Panc1 (cell line): ENCODE measurements at regions not wholly inside any gene's neighbourhood (a gene's known extent, or its start where the extent isn't known, plus 50 kb on each side); places are given as distances from the start of the nearest gene placed in this dataset.

Experiments
- ATAC-seq: fragments of 200-7000 bp; cut with Tn5 transposase; 2 replicates; pipeline ENCODE4 v1.9.1; 2020; ENCODE audit warnings: mild to moderate bottlenecking, moderate library complexity
- BruUV-seq: library from RNA; stranded (reverse); fragments of 400-500 nt; replicated peaks from 2 replicates; lab custom pipeline; 2021; lab: Mats Ljungman, UMichigan
- CTCF ChIA-PET: fragments of 300-600 bp; sonication (Branson Sonifier 250); formaldehyde crosslinking; loops from one replicate; lab custom pipeline; 2022; ENCODE audit warnings: antibody characterized with exemption; lab: Charles Lee
- POLR2A ChIA-PET: fragments of 300-600 bp; sonication (Branson Sonifier 250); formaldehyde crosslinking; loops from one replicate; lab custom pipeline; 2022; ENCODE audit warnings: antibody characterized with exemption; lab: Charles Lee
- DNase-seq: peaks from one replicate; pipeline ENCODE4 v3.0.0-alpha.2; 2010; ENCODE audit warnings: low read depth, low spot score
- H3K27ac ChIP-seq: 2 replicates; pipeline ENCODE4 v1.5.1; 2011; ENCODE audit warnings: mild to moderate bottlenecking, low read length, inconsistent platforms
- H3K27me3 ChIP-seq: fragments of 200-500 bp; sonication (Bioruptor generic); 2 replicates; pipeline ENCODE4 v1.6.0; 2014; ENCODE audit warnings: low read length, inconsistent platforms; ENCODE audit not compliant: control insufficient read depth, insufficient read depth
- H3K36me3 ChIP-seq: fragments of 200-500 bp; sonication (Bioruptor generic); 2 replicates; pipeline ENCODE4 v1.5.1; 2014; ENCODE audit warnings: inconsistent platforms, mild to moderate bottlenecking, low read length, moderate library complexity; ENCODE audit not compliant: control insufficient read depth, insufficient read depth
- H3K4me1 ChIP-seq: 2 replicates; pipeline ENCODE4 v1.5.1; 2011; ENCODE audit warnings: inconsistent platforms, mild to moderate bottlenecking, low read length, moderate library complexity; ENCODE audit not compliant: control insufficient read depth, insufficient read depth
- H3K4me3 ChIP-seq, 2 experiments: 2 replicates each; pipeline ENCODE4 v1.5.1; 2011 to 2012; ENCODE audit warnings: low read depth in 2 of 2, low read length in 2 of 2, mild to moderate bottlenecking in 2 of 2, inconsistent platforms in 1 of 2, moderate library complexity in 1 of 2
- H3K9me3 ChIP-seq: fragments of 200-500 bp; sonication (Bioruptor generic); 2 replicates; pipeline ENCODE4 v1.5.1; 2014; ENCODE audit warnings: low read depth, mild to moderate bottlenecking, inconsistent platforms, low read length, moderate library complexity; ENCODE audit not compliant: control insufficient read depth, insufficient read depth
- POLR2AphosphoS5 ChIP-seq: IDR thresholded peaks from 2 replicates; pipeline ENCODE4 v1.6.1; 2012; ENCODE audit warnings: mild to moderate bottlenecking, low read depth, low read length, moderate library complexity
- SIN3A ChIP-seq: IDR thresholded peaks from 2 replicates; pipeline ENCODE4 v1.6.1; 2012; ENCODE audit warnings: low read depth, mild to moderate bottlenecking, low read length, moderate library complexity, borderline replicate concordance; ENCODE audit not compliant: insufficient read depth
- TCF7L2 ChIP-seq: IDR thresholded peaks from 2 replicates; pipeline ENCODE4 v1.6.1; 2011; ENCODE audit warnings: mild to moderate bottlenecking, low read depth, low read length, inconsistent platforms
- in situ Hi-C: cut with HindIII; loops from 2 replicates; pipeline ENCODE4 v1.10.0; 2016; ENCODE audit warnings: low sequenced_read_pairs, low pct_unique_long_range_greater_than_20kb
- intact Hi-C: fragments of 100-400 bp; cut with micrococcal nuclease; formaldehyde crosslinking; loops from one replicate; pipeline ENCODE4 v1.10.0; 2022; ENCODE audit not compliant: unreplicated experiment
- TF ChIP-seq, protein P1 (sequence below), 2 experiments: IDR thresholded peaks; 2 replicates each; pipeline ENCODE4 v1.6.1; 2011 to 2012; ENCODE audit warnings: low read depth in 2 of 2, control low read depth in 1 of 2, low read length in 1 of 2, mild to moderate bottlenecking in 1 of 2, moderate library complexity in 1 of 2; ENCODE audit not compliant: insufficient read depth in 1 of 2
- TF ChIP-seq, protein P2 (sequence below): fragments of 450-650 bp; IDR thresholded peaks from 2 replicates; pipeline ENCODE4 v1.5.1; 2017; ENCODE audit warnings: mild to moderate bottlenecking

DNA sequence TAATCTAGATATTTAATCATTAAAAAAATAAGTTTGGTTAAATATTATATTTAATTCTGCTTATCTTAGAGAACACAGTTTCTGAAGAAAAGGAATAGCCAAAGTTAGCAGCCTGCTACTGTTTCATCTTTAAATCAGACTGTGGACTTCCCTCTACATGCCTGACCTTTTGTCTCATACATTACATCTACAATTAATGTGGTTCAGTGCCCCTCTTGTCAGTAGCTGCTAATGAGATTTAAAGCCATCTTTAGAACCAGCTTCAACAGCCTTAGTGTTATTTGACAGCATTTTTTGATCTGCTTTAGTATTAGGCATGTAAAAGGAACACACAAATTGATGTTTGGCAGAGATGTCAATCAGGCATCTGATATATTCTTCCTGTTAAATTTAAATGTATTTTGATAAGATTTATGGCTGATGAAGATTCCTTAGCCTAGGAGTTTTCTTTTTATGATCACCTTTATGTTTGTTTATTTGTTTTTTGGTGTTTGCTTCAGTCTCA lies 1925.8 kb upstream of the PRR20A start:
- no peaks in the 10 kb centered on the region for H3K4me1 ChIP-seq
- no peaks in the 10 kb centered on the region for H3K27me3 ChIP-seq
- BruUV-seq, result no TSS peak
- H3K4me3 ChIP-seq, result no peak overlapping the region
- TF ChIP-seq, protein P1, sequence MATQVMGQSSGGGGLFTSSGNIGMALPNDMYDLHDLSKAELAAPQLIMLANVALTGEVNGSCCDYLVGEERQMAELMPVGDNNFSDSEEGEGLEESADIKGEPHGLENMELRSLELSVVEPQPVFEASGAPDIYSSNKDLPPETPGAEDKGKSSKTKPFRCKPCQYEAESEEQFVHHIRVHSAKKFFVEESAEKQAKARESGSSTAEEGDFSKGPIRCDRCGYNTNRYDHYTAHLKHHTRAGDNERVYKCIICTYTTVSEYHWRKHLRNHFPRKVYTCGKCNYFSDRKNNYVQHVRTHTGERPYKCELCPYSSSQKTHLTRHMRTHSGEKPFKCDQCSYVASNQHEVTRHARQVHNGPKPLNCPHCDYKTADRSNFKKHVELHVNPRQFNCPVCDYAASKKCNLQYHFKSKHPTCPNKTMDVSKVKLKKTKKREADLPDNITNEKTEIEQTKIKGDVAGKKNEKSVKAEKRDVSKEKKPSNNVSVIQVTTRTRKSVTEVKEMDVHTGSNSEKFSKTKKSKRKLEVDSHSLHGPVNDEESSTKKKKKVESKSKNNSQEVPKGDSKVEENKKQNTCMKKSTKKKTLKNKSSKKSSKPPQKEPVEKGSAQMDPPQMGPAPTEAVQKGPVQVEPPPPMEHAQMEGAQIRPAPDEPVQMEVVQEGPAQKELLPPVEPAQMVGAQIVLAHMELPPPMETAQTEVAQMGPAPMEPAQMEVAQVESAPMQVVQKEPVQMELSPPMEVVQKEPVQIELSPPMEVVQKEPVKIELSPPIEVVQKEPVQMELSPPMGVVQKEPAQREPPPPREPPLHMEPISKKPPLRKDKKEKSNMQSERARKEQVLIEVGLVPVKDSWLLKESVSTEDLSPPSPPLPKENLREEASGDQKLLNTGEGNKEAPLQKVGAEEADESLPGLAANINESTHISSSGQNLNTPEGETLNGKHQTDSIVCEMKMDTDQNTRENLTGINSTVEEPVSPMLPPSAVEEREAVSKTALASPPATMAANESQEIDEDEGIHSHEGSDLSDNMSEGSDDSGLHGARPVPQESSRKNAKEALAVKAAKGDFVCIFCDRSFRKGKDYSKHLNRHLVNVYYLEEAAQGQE (IDR thresholded peaks at IDR 0.05; ENCODE audit: insufficient read depth in 1 of 2, low read depth in 2 of 2, low read length in 1 of 2), result no peak
- TF ChIP-seq, protein P2, sequence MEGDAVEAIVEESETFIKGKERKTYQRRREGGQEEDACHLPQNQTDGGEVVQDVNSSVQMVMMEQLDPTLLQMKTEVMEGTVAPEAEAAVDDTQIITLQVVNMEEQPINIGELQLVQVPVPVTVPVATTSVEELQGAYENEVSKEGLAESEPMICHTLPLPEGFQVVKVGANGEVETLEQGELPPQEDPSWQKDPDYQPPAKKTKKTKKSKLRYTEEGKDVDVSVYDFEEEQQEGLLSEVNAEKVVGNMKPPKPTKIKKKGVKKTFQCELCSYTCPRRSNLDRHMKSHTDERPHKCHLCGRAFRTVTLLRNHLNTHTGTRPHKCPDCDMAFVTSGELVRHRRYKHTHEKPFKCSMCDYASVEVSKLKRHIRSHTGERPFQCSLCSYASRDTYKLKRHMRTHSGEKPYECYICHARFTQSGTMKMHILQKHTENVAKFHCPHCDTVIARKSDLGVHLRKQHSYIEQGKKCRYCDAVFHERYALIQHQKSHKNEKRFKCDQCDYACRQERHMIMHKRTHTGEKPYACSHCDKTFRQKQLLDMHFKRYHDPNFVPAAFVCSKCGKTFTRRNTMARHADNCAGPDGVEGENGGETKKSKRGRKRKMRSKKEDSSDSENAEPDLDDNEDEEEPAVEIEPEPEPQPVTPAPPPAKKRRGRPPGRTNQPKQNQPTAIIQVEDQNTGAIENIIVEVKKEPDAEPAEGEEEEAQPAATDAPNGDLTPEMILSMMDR, result no peak
- TF ChIP-seq SIN3A, result no peak
- TF ChIP-seq TCF7L2, result no peak
- TF ChIP-seq POLR2AphosphoS5, result no peak
- H3K36me3 ChIP-seq, result no peaks in the 10 kb centered on the region
- H3K9me3 ChIP-seq, result no peaks in the 10 kb centered on the region
- no peak overlapping the region for H3K27ac ChIP-seq
- DNase-seq, result no peak
- CTCF ChIA-PET, result no interaction called here
- no peak for ATAC-seq
- intact Hi-C loops (no loop called here), in situ Hi-C loops (no loop called here)
- POLR2A ChIA-PET, result no interaction called here

DNA sequence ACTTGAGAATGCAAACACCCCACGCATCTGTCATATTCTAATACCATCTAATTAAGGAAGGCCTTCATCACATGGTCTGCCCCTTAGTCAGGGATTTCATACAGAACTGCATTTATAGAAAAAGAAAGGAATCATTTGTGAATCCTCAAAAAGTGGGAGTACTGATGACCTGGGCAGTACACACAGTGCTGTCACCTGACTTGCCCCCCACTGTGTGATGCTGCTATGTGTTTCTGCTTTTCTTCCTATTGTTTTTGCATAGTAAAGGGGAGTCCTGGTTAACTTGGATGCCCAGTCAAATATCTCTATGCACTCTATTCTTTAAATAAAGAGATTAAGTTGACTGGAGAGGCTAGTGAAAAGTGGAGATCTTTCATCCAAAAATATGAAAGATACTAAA lies 1921.2 kb upstream of the PRR20A start:
- BruUV-seq, result no TSS peak
- H3K27ac ChIP-seq, result no peak overlapping the region
- CTCF ChIA-PET, result no interaction called here
- no peak overlapping the region for H3K4me3 ChIP-seq
- no peaks in the 10 kb centered on the region for H3K4me1 ChIP-seq
- in situ Hi-C loops (no loop called here), intact Hi-C loops (no loop called here)
- no peaks in the 10 kb centered on the region for H3K27me3 ChIP-seq
- POLR2A ChIA-PET, result no interaction called here
- no peak for ATAC-seq
- no peaks in the 10 kb centered on the region for H3K9me3 ChIP-seq
- TF ChIP-seq TCF7L2, result no peak
- no peaks in the 10 kb centered on the region for H3K36me3 ChIP-seq
- no peak for DNase-seq

DNA sequence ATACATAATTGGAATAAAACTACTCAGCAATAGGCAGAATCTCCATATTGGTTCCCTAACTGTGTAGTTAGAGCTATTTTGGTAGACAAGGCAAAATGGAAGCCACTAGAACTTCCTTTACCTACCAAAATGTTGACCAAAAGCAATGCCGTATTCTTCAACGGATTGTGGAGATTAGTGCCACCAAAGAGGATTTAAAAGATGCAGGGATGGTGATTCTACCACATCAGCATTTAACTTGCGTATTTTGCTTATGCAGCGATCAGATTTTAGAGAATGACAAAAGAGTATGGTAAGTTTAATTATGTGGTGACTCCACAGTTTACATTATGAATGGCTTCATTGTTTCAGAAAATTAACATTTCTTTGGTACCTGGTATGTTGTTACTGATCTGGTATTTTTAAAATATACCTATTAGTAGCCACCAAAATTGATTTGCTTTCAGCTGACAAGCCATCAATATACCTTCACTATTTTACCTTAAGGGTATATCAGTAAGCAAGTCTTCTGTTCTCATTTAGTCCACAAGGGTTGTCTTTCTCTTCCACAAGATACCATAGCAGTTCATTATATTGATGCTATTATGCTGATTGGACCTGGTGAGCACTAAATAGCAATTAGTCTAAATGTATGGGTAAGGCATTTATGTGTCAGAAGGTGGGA lies 1910.7 kb upstream of the PRR20A start:
- ChIA-PET POLR2A (no interaction called here), CTCF (no interaction called here)
- Histone ChIP-seq H3K27ac (no peak overlapping the region), H3K27me3 (no peaks in the 10 kb centered on the region), H3K9me3 (no peaks in the 10 kb centered on the region), H3K4me1 (no peaks in the 10 kb centered on the region), H3K4me3 (no peak overlapping the region), H3K36me3 (no peaks in the 10 kb centered on the region)
- BruUV-seq, result no TSS peak
- intact Hi-C loops (no loop called here), in situ Hi-C loops (no loop called here)
- DNase-seq (no peak), ATAC-seq (no peak)
- TF ChIP-seq, protein P2, result no peak
- TF ChIP-seq POLR2AphosphoS5 (no peak), SIN3A (no peak), TCF7L2 (no peak)
- TF ChIP-seq, protein P1 (IDR thresholded peaks at IDR 0.05; ENCODE audit: insufficient read depth in 1 of 2, low read depth in 2 of 2, low read length in 1 of 2), result no peak
